Liver (tissue), 8 donors: ENCODE measurements at regions not wholly inside any gene's neighbourhood (a gene's known extent, or its start where the extent isn't known, plus 50 kb on each side); places are given as distances from the start of the nearest gene placed in this dataset.

Experiments used
- DNase-seq: peaks from one replicate; pipeline ENCODE4 v3.0.0-alpha.2; 2017; ENCODE audit warnings: low spot score
- H3K27ac ChIP-seq, 2 donors: one replicate each; pipeline ENCODE4 v1.7.0; 2013; ENCODE audit warnings: inconsistent platforms in 2 of 2, low read length in 2 of 2, control low read depth in 1 of 2, low read depth in 1 of 2, mild to moderate bottlenecking in 1 of 2
- H3K27me3 ChIP-seq, 4 donors: one replicate each; pipeline versions ENCODE4 v1.6.1 to v1.7.0; 2013; ENCODE audit warnings: low read length in 3 of 4, inconsistent platforms in 1 of 4, mild to moderate bottlenecking in 1 of 4, moderate library complexity in 1 of 4; ENCODE audit not compliant: control insufficient read depth in 4 of 4, insufficient read depth in 4 of 4
- H3K36me3 ChIP-seq, 4 donors: one replicate each; pipeline versions ENCODE4 v1.6.1 to v1.7.0; 2013; ENCODE audit warnings: low read length in 3 of 4, mild to moderate bottlenecking in 3 of 4, low read depth in 1 of 4, moderate library complexity in 1 of 4; ENCODE audit not compliant: control insufficient read depth in 4 of 4, insufficient read depth in 3 of 4
- H3K4me1 ChIP-seq, 4 donors: one replicate each; pipeline versions ENCODE4 v1.6.1 to v1.7.0; 2013; ENCODE audit warnings: low read length in 3 of 4, mild to moderate bottlenecking in 3 of 4, moderate library complexity in 1 of 4; ENCODE audit not compliant: control insufficient read depth in 4 of 4, insufficient read depth in 4 of 4
- H3K4me3 ChIP-seq, 3 donors: one replicate each; pipeline versions ENCODE4 v1.6.1 to v1.7.0; 2013; ENCODE audit warnings: low read length in 3 of 3, control low read depth in 1 of 3, low read depth in 1 of 3, mild to moderate bottlenecking in 1 of 3
- H3K9ac ChIP-seq, 2 donors: one replicate each; pipeline ENCODE4 v1.7.0; 2013; ENCODE audit warnings: low read length in 2 of 2, mild to moderate bottlenecking in 2 of 2, moderate library complexity in 2 of 2, control low read depth in 1 of 2, low read depth in 1 of 2
- H3K9me3 ChIP-seq, 4 donors: one replicate each; pipeline versions ENCODE4 v1.6.1 to v1.7.0; 2013; ENCODE audit warnings: low read length in 3 of 4; ENCODE audit not compliant: control insufficient read depth in 4 of 4
- FOXA1 ChIP-seq: IDR thresholded peaks from 2 replicates; pipeline ENCODE4 v1.6.1; 2016; ENCODE audit warnings: antibody characterized with exemption
- FOXA2 ChIP-seq: IDR thresholded peaks from 2 replicates; pipeline ENCODE4 v1.6.1; 2016; ENCODE audit warnings: antibody characterized with exemption
- GABPA ChIP-seq, 2 donors: IDR thresholded peaks in 1 of 2; conservative IDR thresholded peaks in 1 of 2; 2 replicates each; pipeline ENCODE4 v1.6.1; 2016; ENCODE audit warnings: antibody characterized with exemption in 2 of 2, mild to moderate bottlenecking in 1 of 2, moderate library complexity in 1 of 2
- HNF4A ChIP-seq, 2 donors: conservative IDR thresholded peaks; 2 replicates each; pipeline ENCODE4 v1.6.1; 2016; ENCODE audit warnings: antibody characterized with exemption in 2 of 2, mild to moderate bottlenecking in 2 of 2
- HNF4G ChIP-seq: IDR thresholded peaks from 2 replicates; pipeline ENCODE4 v1.6.1; 2016; ENCODE audit warnings: antibody characterized with exemption
- JUND ChIP-seq, 2 donors: IDR thresholded peaks; 2 replicates each; pipeline ENCODE4 v1.6.1; 2016; ENCODE audit warnings: antibody characterized with exemption in 2 of 2
- NR2F2 ChIP-seq: IDR thresholded peaks from 2 replicates; pipeline ENCODE4 v1.6.1; 2016; ENCODE audit warnings: antibody characterized with exemption
- RAD21 ChIP-seq, 2 donors: IDR thresholded peaks; 2 replicates each; pipeline ENCODE4 v1.6.1; 2016; ENCODE audit warnings: antibody characterized with exemption in 2 of 2, mild to moderate bottlenecking in 2 of 2
- REST ChIP-seq: IDR thresholded peaks from 2 replicates; pipeline ENCODE4 v1.6.1; 2016; ENCODE audit warnings: antibody characterized with exemption, mild to moderate bottlenecking
- RXRA ChIP-seq, 2 donors: IDR thresholded peaks; 2 replicates each; pipeline ENCODE4 v1.6.1; 2017 to 2018; ENCODE audit warnings: antibody characterized with exemption in 2 of 2, mild to moderate bottlenecking in 1 of 2
- SP1 ChIP-seq: IDR thresholded peaks from 2 replicates; pipeline ENCODE4 v1.6.1; 2018; ENCODE audit warnings: antibody characterized with exemption, mild to moderate bottlenecking
- TAF1 ChIP-seq: conservative IDR thresholded peaks from 2 replicates; pipeline ENCODE4 v1.6.1; 2016; ENCODE audit warnings: antibody characterized with exemption, mild to moderate bottlenecking
- YY1 ChIP-seq: IDR thresholded peaks from 2 replicates; pipeline ENCODE4 v1.6.1; 2016; ENCODE audit warnings: antibody characterized with exemption, mild to moderate bottlenecking
- ZBTB33 ChIP-seq: IDR thresholded peaks from 2 replicates; pipeline ENCODE4 v1.6.1; 2016; ENCODE audit warnings: antibody characterized with exemption
- WGBS: extraction: QIAGEN DNeasy Blood & Tissue Kit; methylation state at CpG from one replicate; pipeline ENCODE4 v1.1.7; 2013; 5-methylcytosine and 5-hydroxymethylcytosine counted together
- TF ChIP-seq, protein P1 (sequence below): IDR thresholded peaks from 2 replicates; pipeline ENCODE4 v1.6.1; 2016; ENCODE audit warnings: antibody characterized with exemption
- TF ChIP-seq, protein P2 (sequence below): fragments of 150-350 bp; IDR thresholded peaks from 2 replicates; pipeline ENCODE4 v1.5.1; 2017; ENCODE audit warnings: improper control_type of control experiment, low read depth, low read length; ENCODE audit not compliant: missing input control
- TF ChIP-seq, protein P3 (sequence below): IDR thresholded peaks from 2 replicates; pipeline ENCODE4 v1.6.1; 2016; ENCODE audit warnings: antibody characterized with exemption
- donor health status: healthy.
- donor health status: healthy.
- donor health status: healthy.
- donor health status: healthy.
- donor health status: healthy.

- H3K36me3 ChIP-seq = no peaks in the 10 kb centered on the region
- 91% methylated on average over 5 of the region's 5 CpGs for WGBS
- no peaks in the 10 kb centered on the region for H3K27me3 ChIP-seq
- no peak overlapping the region for H3K27ac ChIP-seq
- TF ChIP-seq HNF4A (conservative IDR thresholded peaks at IDR 0.05) (no peak), FOXA1 (no peak), GABPA (IDR thresholded peaks at IDR 0.05 in 1 of 2, conservative IDR thresholded peaks at IDR 0.05 in 1 of 2) (no peak), YY1 (no peak), RXRA (IDR thresholded peaks at IDR 0.05) (no peak), REST (no peak), SP1 (no peak), JUND (IDR thresholded peaks at IDR 0.05) (no peak), FOXA2 (no peak), TAF1 (no peak), ZBTB33 (no peak)
- TF ChIP-seq, protein P1, sequence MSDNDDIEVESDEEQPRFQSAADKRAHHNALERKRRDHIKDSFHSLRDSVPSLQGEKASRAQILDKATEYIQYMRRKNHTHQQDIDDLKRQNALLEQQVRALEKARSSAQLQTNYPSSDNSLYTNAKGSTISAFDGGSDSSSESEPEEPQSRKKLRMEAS = no peak
- TF ChIP-seq, protein P2, sequence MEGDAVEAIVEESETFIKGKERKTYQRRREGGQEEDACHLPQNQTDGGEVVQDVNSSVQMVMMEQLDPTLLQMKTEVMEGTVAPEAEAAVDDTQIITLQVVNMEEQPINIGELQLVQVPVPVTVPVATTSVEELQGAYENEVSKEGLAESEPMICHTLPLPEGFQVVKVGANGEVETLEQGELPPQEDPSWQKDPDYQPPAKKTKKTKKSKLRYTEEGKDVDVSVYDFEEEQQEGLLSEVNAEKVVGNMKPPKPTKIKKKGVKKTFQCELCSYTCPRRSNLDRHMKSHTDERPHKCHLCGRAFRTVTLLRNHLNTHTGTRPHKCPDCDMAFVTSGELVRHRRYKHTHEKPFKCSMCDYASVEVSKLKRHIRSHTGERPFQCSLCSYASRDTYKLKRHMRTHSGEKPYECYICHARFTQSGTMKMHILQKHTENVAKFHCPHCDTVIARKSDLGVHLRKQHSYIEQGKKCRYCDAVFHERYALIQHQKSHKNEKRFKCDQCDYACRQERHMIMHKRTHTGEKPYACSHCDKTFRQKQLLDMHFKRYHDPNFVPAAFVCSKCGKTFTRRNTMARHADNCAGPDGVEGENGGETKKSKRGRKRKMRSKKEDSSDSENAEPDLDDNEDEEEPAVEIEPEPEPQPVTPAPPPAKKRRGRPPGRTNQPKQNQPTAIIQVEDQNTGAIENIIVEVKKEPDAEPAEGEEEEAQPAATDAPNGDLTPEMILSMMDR = no peak
- no peaks in the 10 kb centered on the region for H3K9me3 ChIP-seq
- no peak overlapping the region for H3K4me3 ChIP-seq
- no peak for DNase-seq
- H3K4me1 ChIP-seq = no peaks in the 10 kb centered on the region
- no peak overlapping the region for H3K9ac ChIP-seq
These were observed 181.2 kb upstream of the BTG1 start for GRCh38 chr12:92326877-92327276.

DNA sequence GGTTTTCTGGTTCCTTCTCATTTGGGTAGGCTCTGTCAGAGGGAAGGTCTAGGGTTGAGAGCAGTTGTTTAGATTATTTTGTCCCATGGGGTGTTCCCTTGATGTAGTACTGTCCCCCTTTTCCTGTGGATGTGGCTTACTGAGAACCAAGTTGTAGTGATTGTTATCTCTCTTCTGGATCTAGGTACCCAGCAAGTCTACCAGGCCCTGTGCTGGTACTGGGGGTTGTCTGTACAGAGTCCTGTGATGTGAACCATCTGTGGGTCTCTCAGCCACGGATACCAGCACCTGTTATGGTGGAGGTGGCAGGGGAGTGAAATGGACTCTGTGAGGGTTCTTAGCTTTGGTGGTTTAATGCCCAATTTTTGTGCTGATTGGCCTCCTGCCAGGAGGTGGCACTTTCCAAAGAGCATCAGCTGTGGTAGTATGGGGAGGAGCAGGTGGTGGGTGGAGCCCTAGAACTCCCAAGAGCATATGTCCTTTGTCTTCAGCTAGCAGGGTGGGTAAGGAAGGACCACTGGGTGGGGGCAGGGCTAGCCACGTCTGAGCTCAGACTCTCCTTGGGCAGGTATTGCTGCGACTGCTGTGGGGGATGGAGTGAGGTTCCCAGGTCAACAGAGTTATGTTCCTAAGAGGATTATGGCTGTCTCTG lies 179.3 kb upstream of the BTG1 start:
- Histone ChIP-seq H3K9me3 (no peaks in the 10 kb centered on the region), H3K4me1 (no peaks in the 10 kb centered on the region)
- WGBS = 87% methylated on average over 3 of the region's 3 CpGs
- no peak for TF ChIP-seq RAD21 (IDR thresholded peaks at IDR 0.05)
- TF ChIP-seq JUND (IDR thresholded peaks at IDR 0.05) = no peak
- TF ChIP-seq TAF1 = no peak
- TF ChIP-seq, protein P3, sequence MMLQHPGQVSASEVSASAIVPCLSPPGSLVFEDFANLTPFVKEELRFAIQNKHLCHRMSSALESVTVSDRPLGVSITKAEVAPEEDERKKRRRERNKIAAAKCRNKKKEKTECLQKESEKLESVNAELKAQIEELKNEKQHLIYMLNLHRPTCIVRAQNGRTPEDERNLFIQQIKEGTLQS = no peak
- TF ChIP-seq HNF4A (conservative IDR thresholded peaks at IDR 0.05) = no peak
- TF ChIP-seq HNF4G = no peak
- no peak for TF ChIP-seq REST
- no peak for TF ChIP-seq FOXA2
- TF ChIP-seq, protein P2 = no peak
- no peak for TF ChIP-seq YY1
- TF ChIP-seq, protein P1 = no peak
- TF ChIP-seq RXRA (IDR thresholded peaks at IDR 0.05) = no peak
- no peak for TF ChIP-seq NR2F2

More for the DNA sequence above, 179.3 kb upstream of the BTG1 start:
- Histone ChIP-seq H3K36me3 (no peaks in the 10 kb centered on the region), H3K27me3 (no peaks in the 10 kb centered on the region), H3K27ac (no peak overlapping the region), H3K4me3 (no peak overlapping the region), H3K9ac (no peak overlapping the region)
- DNase-seq = no peak
